Colonic mucosa (tissue), 4 donors: ENCODE measurements at regions not wholly inside any gene's neighbourhood (a gene's known extent, or its start where the extent isn't known, plus 50 kb on each side); places are given as distances from the start of the nearest gene placed in this dataset.

Experiments
- DNase-seq: peaks from one replicate; pipeline ENCODE4 v3.0.0-alpha.2; 2020
- H3K27ac ChIP-seq: fragments of 200-600 bp; one replicate; pipeline ENCODE4 v1.8.0; 2021
- H3K27me3 ChIP-seq: fragments of 200-600 bp; one replicate; pipeline ENCODE4 v1.8.0; 2021
- H3K36me3 ChIP-seq: fragments of 200-600 bp; one replicate; pipeline ENCODE4 v1.8.0; 2021
- H3K4me1 ChIP-seq: fragments of 200-600 bp; one replicate; pipeline ENCODE4 v1.8.0; 2021; ENCODE audit warnings: mild to moderate bottlenecking
- H3K4me3 ChIP-seq: fragments of 200-600 bp; one replicate; pipeline ENCODE4 v1.8.0; 2021
- H3K9ac ChIP-seq, 2 donors: one replicate each; pipeline ENCODE4 v1.7.0; 2013; ENCODE audit warnings: control low read depth in 2 of 2, low read depth in 2 of 2, low read length in 2 of 2
- H3K9me3 ChIP-seq: fragments of 200-600 bp; one replicate; pipeline ENCODE4 v1.8.0; 2021
- intact Hi-C: fragments of 100-400 bp; cut with DNase I; formaldehyde crosslinking; loops from one replicate; pipeline ENCODE4 v1.14.1; 2022
- TF ChIP-seq, protein P1 (sequence below): fragments of 200-600 bp; IDR thresholded peaks from one replicate; pipeline ENCODE4 v1.8.0; 2022; ENCODE audit warnings: antibody characterized with exemption, mild to moderate bottlenecking
- donor health status: healthy.
- donor health status: DM: no; HTN: no; CAD: no.
- donor health status: DM: no; HTN: no; CAD: no.

DNA sequence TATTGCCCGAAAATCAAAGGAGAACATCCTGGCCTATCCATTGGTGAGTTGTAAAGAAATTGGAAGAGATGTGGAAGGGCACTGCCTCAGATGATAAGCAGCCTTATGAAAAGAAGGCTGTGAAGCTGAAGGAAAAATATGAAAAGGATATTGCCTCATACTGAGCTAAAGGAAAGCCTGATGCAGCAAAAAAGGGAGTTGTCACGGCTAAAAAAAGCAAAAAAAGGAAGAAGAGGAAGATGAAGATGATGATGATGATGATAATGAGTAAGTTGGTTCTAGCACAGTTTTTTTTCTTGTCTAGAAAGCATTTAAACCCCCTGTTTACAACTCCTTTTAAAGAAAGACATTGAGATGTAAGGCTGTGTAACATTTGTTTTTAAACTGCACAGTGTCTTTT lies 59.8 kb upstream of the ZBED3 start:
- no peaks in the 10 kb centered on the region for H3K9me3 ChIP-seq
- no peak overlapping the region for H3K4me3 ChIP-seq
- H3K9ac ChIP-seq, result no peak overlapping the region
- intact Hi-C loops, result loop anchor here (2.0 kb wide), 1 partner anchor 346 kb away; the partner anchor contains the start of gene WDR41
- TF ChIP-seq, protein P1, sequence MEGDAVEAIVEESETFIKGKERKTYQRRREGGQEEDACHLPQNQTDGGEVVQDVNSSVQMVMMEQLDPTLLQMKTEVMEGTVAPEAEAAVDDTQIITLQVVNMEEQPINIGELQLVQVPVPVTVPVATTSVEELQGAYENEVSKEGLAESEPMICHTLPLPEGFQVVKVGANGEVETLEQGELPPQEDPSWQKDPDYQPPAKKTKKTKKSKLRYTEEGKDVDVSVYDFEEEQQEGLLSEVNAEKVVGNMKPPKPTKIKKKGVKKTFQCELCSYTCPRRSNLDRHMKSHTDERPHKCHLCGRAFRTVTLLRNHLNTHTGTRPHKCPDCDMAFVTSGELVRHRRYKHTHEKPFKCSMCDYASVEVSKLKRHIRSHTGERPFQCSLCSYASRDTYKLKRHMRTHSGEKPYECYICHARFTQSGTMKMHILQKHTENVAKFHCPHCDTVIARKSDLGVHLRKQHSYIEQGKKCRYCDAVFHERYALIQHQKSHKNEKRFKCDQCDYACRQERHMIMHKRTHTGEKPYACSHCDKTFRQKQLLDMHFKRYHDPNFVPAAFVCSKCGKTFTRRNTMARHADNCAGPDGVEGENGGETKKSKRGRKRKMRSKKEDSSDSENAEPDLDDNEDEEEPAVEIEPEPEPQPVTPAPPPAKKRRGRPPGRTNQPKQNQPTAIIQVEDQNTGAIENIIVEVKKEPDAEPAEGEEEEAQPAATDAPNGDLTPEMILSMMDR, result no peak
- no peaks in the 10 kb centered on the region for H3K4me1 ChIP-seq
- H3K27ac ChIP-seq, result no peak overlapping the region
- H3K27me3 ChIP-seq, result no peaks in the 10 kb centered on the region
- no peaks in the 10 kb centered on the region for H3K36me3 ChIP-seq
- no peak for DNase-seq

DNA sequence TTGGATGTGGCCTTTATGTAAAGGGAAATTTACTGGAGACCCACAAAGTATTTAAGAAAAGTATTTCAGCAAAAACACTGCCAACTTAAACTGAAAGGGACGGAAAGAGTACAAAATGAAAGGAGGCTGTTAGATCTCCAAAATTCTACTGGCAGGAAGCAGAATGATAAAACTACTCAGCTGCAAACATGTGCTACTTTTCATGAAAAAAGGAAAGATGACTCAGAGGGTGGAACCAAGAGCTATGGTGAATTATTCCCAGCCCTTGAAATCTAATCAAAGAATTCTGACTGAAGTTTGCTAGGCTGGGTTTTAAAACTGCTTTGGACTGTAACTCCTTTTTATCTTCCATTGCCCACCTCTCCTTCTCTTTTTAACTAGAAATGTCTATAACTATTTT lies 58.6 kb upstream of the ZBED3 start:
- Histone ChIP-seq H3K4me1 (no peaks in the 10 kb centered on the region), H3K9ac (no peak overlapping the region), H3K27ac (no peak overlapping the region), H3K27me3 (no peaks in the 10 kb centered on the region), H3K4me3 (no peak overlapping the region), H3K9me3 (no peaks in the 10 kb centered on the region), H3K36me3 (no peaks in the 10 kb centered on the region)
- intact Hi-C loops, result loop anchor here (2.0 kb wide), 1 partner anchor 347 kb away; the partner anchor contains the start of gene WDR41
- TF ChIP-seq, protein P1, result no peak
- no peak for DNase-seq

DNA sequence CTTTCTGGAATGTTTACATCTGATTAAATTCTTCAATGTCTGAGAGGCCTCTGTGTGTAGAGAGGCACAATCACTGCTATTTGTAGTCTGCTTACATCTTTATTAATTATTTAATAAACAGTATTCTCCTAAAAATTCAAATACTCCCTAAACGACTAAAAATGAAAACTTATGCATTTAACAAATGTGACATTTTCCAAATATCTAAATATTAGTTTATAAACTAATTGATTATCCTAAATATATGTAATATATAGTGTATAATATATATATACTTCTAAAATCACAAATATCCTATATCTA lies 57.7 kb upstream of the ZBED3 start:
- Histone ChIP-seq H3K9me3 (no peaks in the 10 kb centered on the region), H3K4me3 (no peak overlapping the region), H3K27ac (no peak overlapping the region), H3K9ac (no peak overlapping the region), H3K27me3 (no peaks in the 10 kb centered on the region), H3K36me3 (no peaks in the 10 kb centered on the region), H3K4me1 (no peaks in the 10 kb centered on the region)
- TF ChIP-seq, protein P1, result no peak
- DNase-seq, result no peak
- intact Hi-C loops, result loop anchor here (5.0 kb wide), 1 partner anchor 293 kb away; no protein-coding TSS in a partner anchor

- no peak overlapping the region for H3K4me3 ChIP-seq
- H3K9me3 ChIP-seq, result no peaks in the 10 kb centered on the region
- H3K27me3 ChIP-seq, result no peaks in the 10 kb centered on the region
- DNase-seq, result peak; percentile 74
- H3K4me1 ChIP-seq, result no peaks in the 10 kb centered on the region
- no peak overlapping the region for H3K9ac ChIP-seq
- H3K27ac ChIP-seq, result no peak overlapping the region
- intact Hi-C loops, result loop anchor here (5.0 kb wide), 1 partner anchor 293 kb away; no protein-coding TSS in a partner anchor
- TF ChIP-seq, protein P1, result peak; percentile 85
- no peaks in the 10 kb centered on the region for H3K36me3 ChIP-seq
Measured at GRCh38 chr5:77143998-77144836, 57.1 kb upstream of the ZBED3 start.

DNA sequence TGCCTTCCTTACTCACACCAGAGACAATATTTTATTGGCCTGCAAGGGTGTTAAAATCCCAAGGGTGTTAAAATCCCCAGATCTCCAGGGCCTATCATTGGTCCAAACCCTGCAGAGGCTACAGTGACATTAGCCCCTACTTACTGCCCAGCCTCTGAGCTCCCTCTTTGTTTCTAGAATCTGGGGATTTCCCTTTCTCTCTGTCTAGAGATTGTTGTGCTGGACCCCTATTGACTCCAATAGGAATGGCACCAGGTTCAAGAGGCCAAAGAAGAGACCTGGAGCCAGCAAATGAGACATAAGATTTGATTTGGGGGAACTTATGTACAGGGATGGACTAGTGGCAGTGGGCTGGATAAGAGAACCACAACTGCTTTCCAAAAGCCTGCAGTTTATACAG lies 53.3 kb upstream of the ZBED3 start:
- no peak overlapping the region for H3K9ac ChIP-seq
- no peak overlapping the region for H3K4me3 ChIP-seq
- no peak for DNase-seq
- H3K36me3 ChIP-seq, result no peaks in the 10 kb centered on the region
- intact Hi-C loops, result loop anchor here (5.0 kb wide), 1 partner anchor 297 kb away; no protein-coding TSS in a partner anchor
- no peaks in the 10 kb centered on the region for H3K9me3 ChIP-seq
- no peak overlapping the region for H3K27ac ChIP-seq
- no peaks in the 10 kb centered on the region for H3K27me3 ChIP-seq
- TF ChIP-seq, protein P1, result no peak
- H3K4me1 ChIP-seq, result no peaks in the 10 kb centered on the region
